GM19467 (cell line): ENCODE measurements at regions not wholly inside any gene's neighbourhood (a gene's known extent, or its start where the extent isn't known, plus 50 kb on each side); places are given as distances from the start of the nearest gene placed in this dataset.
"Not testable (repeated sequence)": the region's sequence is repeated elsewhere in the genome, so short reads cannot be mapped to it uniquely, and the experiment has no call there.

Source experiments
- ATAC-seq: cut with Tn5 transposase; IDR thresholded peaks from one replicate; pipeline ENCODE4 v1.9.1; 2021; ENCODE audit warnings: mild to moderate bottlenecking, moderate library complexity; ENCODE audit not compliant: unreplicated experiment

GRCh38 chr10:23866985-23867384, 342.0 kb upstream of the KIAA1217 start:
- ATAC-seq: not testable (repeated sequence)

- ATAC-seq: no peak
Observed at GRCh38 chr10:23868121-23868520, 340.8 kb upstream of the KIAA1217 start.

GRCh38 chr10:23869548-23869947, 339.4 kb upstream of the KIAA1217 start:
- no peak for ATAC-seq

- ATAC-seq: no peak
Observed at GRCh38 chr10:23869996-23870395, 338.9 kb upstream of the KIAA1217 start.

GRCh38 chr10:23870651-23871610, 338.0 kb upstream of the KIAA1217 start:
- ATAC-seq: no peak

GRCh38 chr10:23872290-23872689, 336.6 kb upstream of the KIAA1217 start:
- no peak for ATAC-seq

- no peak for ATAC-seq
Observed at GRCh38 chr10:23877791-23878320, 331.1 kb upstream of the KIAA1217 start.

GRCh38 chr10:23884670-23885069, 324.3 kb upstream of the KIAA1217 start:
- ATAC-seq: no peak

- no peak for ATAC-seq
Observed at GRCh38 chr10:23885853-23886252, 323.1 kb upstream of the KIAA1217 start.

- no peak for ATAC-seq
Observed at GRCh38 chr10:23886355-23886754, 322.6 kb upstream of the KIAA1217 start.

GRCh38 chr10:23891301-23891700, 317.6 kb upstream of the KIAA1217 start:
- no peak for ATAC-seq

- ATAC-seq: no peak
Observed at GRCh38 chr10:23892296-23892695, 316.6 kb upstream of the KIAA1217 start.

GRCh38 chr10:23897267-23897666, 311.7 kb upstream of the KIAA1217 start:
- no peak for ATAC-seq

GRCh38 chr10:23897861-23898260, 311.1 kb upstream of the KIAA1217 start:
- no peak for ATAC-seq

- ATAC-seq: no peak
Observed at GRCh38 chr10:23899166-23899565, 309.8 kb upstream of the KIAA1217 start.

- ATAC-seq: no peak
Observed at GRCh38 chr10:23910291-23910690, 298.6 kb upstream of the KIAA1217 start.

GRCh38 chr10:23912884-23913404, 296.0 kb upstream of the KIAA1217 start:
- no peak for ATAC-seq

GRCh38 chr10:23914641-23915040, 294.3 kb upstream of the KIAA1217 start:
- ATAC-seq: no peak

- no peak for ATAC-seq
Observed at GRCh38 chr10:23917251-23917840, 291.6 kb upstream of the KIAA1217 start.

- ATAC-seq: no peak
Observed at GRCh38 chr10:23918090-23918723, 290.7 kb upstream of the KIAA1217 start.

- no peak for ATAC-seq
Observed at GRCh38 chr10:23918839-23919238, 290.1 kb upstream of the KIAA1217 start.
